GM23338 (cell line): ENCODE measurements at regions not wholly inside any gene's neighbourhood (a gene's known extent, or its start where the extent isn't known, plus 50 kb on each side); places are given as distances from the start of the nearest gene placed in this dataset.

ENCODE experiments used
- CREB1 ChIP-seq: fragments of 250-450 bp; sonication (Bioruptor Pico); IDR thresholded peaks from 2 replicates; pipeline ENCODE4 v1.5.0; 2020; ENCODE audit warnings: low read depth, mild to moderate bottlenecking, moderate library complexity
- CTCF ChIP-seq, 2 experiments: fragments of 200-600 bp in 1 of 2; sonication (generic) in 1 of 2; conservative IDR thresholded peaks; 2 replicates each; pipeline versions ENCODE4 v1.5.1 to v1.6.1; 2016 to 2017; ENCODE audit warnings: antibody characterized with exemption in 2 of 2, low read depth in 2 of 2, mild to moderate bottlenecking in 2 of 2, moderate library complexity in 1 of 2
- ETS1 ChIP-seq: IDR thresholded peaks from 2 replicates; pipeline ENCODE4 v1.6.1; 2016; ENCODE audit warnings: antibody characterized with exemption
- EZH2 ChIP-seq: fragments of 200-600 bp; sonication (generic); IDR thresholded peaks from one replicate; pipeline ENCODE4 v1.8.0; 2017; ENCODE audit warnings: antibody characterized with exemption, mild to moderate bottlenecking, low read depth; ENCODE audit not compliant: unreplicated experiment
- EZH2phosphoT487 ChIP-seq: fragments of 200-600 bp; sonication (generic); IDR thresholded peaks from one replicate; pipeline ENCODE4 v1.8.1; 2018; ENCODE audit warnings: antibody characterized with exemption; ENCODE audit not compliant: unreplicated experiment
- JUNB ChIP-seq: IDR thresholded peaks from one replicate; pipeline ENCODE4 v1.6.1; 2016; ENCODE audit warnings: antibody characterized with exemption; ENCODE audit not compliant: unreplicated experiment
- POLR2AphosphoS5 ChIP-seq: IDR thresholded peaks from 2 replicates; pipeline ENCODE4 v1.6.1; 2016; ENCODE audit warnings: antibody characterized with exemption, low read depth
- REST ChIP-seq: IDR thresholded peaks from one replicate; pipeline ENCODE4 v1.6.1; 2018; ENCODE audit warnings: antibody characterized with exemption; ENCODE audit not compliant: unreplicated experiment
- STAT1 ChIP-seq: IDR thresholded peaks from one replicate; pipeline ENCODE4 v1.6.1; 2016; ENCODE audit warnings: antibody characterized with exemption; ENCODE audit not compliant: unreplicated experiment
- ZNF462 ChIP-seq: fragments of 250-450 bp; sonication (Bioruptor Pico); IDR thresholded peaks from 2 replicates; pipeline ENCODE4 v1.5.0; 2020; ENCODE audit warnings: mild to moderate bottlenecking, moderate library complexity

GRCh38 chr11:122175306-122175705 lies 59.3 kb upstream of the BLID start:
- TF ChIP-seq POLR2AphosphoS5, result no peak
- TF ChIP-seq CTCF (conservative IDR thresholded peaks at IDR 0.05; ENCODE audit: low read depth in 2 of 2), result no peak
- TF ChIP-seq CREB1 (CRISPR knock-in tag), result no peak
- TF ChIP-seq REST, result no peak
- no peak for TF ChIP-seq EZH2
- TF ChIP-seq JUNB, result no peak
- TF ChIP-seq EZH2phosphoT487, result no peak
- TF ChIP-seq STAT1, result no peak
- no peak for TF ChIP-seq ETS1
- no peak for TF ChIP-seq ZNF462 (CRISPR knock-in tag)
